GM18951 (cell line): ENCODE measurements at regions not wholly inside any gene's neighbourhood (a gene's known extent, or its start where the extent isn't known, plus 50 kb on each side); places are given as distances from the start of the nearest gene placed in this dataset.

Experiments
- POLR2A ChIP-seq: IDR thresholded peaks from 4 replicates; pipeline ENCODE4 v1.6.1; 2011; ENCODE audit warnings: mild to moderate bottlenecking; ENCODE audit not compliant: insufficient read length, insufficient read depth; ENCODE audit errors: extremely low read depth
- in situ Hi-C: fragments of 300-500 bp; cut with MboI; formaldehyde crosslinking; loops from one replicate; pipeline ENCODE4 v1.12.0; 2022; ENCODE audit warnings: low sequenced_read_pairs, mixed read lengths, inconsistent platforms; ENCODE audit not compliant: unreplicated experiment

DNA sequence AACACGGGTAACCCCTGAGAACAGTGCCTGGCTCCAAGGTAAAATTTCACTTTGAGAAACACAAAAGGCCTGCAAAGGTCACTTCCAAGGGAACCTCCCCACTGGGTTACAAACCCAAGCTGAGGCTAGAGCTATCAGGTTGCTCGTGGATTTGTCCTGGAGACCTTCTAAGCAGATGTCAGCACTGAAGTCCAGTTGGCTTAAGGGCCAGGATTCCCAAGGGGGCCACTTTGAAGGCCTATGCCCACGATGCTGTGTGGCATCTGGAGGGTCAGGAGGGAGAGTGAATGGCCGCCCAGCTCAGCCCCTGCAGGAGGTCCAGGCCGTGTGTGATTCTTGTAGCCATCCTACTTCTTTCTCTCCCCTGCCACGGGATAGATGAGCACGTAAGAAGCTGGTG is 100.2 kb upstream of the FSTL4 start:
- no peak for TF ChIP-seq POLR2A
- in situ Hi-C loops = no loop called here

DNA sequence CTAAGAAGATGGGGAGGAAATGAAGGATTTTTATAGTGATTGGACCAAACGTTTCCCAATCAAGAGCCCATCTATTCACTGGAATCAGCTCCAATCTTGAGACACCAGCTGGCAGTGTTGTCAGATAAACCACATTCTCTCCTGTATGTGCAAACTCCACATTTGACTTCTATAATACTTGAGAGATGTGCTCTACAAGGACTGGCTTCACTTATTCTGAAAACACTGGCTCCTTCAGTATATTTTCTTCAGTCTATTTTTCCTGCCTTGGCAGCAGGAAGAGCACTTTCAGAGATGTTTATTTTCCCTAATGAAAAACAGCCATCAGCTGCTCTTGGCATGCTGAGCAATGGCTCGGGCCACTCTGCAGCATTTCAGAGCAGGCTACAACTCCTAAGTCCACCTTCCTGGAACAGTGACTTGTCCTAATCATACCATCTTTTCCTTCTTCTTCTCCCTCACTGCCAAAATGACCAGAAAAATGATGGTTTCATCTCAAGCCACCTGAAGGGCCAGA is 96.9 kb upstream of the FSTL4 start:
- TF ChIP-seq POLR2A = no peak
- in situ Hi-C loops = no loop called here

DNA sequence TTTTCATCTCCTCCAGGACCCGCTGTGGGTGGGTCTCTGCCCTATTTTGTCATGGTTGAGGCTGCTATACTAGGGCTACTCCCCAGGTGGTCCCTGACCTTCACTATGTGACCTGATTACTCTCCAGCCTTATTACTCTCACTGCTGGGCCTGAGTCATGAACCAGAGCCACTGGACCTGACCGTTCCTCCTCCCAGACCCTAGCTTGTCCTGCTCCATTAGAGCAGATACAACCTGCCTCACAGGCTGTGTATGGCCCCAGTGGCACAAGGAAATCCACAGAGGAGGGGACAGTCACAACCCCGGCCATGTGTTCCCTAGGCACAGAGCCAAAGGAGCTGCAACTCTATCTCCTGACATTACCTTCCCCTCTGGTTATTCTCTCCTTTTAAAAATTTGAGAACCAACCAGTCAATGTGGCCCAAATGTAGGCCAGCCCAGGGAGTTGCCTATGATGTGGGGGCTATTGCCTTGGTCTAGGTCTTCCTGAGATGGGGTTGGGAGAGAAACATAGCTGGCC is 96.0 kb upstream of the FSTL4 start:
- in situ Hi-C loops = no loop called here
- no peak for TF ChIP-seq POLR2A

DNA sequence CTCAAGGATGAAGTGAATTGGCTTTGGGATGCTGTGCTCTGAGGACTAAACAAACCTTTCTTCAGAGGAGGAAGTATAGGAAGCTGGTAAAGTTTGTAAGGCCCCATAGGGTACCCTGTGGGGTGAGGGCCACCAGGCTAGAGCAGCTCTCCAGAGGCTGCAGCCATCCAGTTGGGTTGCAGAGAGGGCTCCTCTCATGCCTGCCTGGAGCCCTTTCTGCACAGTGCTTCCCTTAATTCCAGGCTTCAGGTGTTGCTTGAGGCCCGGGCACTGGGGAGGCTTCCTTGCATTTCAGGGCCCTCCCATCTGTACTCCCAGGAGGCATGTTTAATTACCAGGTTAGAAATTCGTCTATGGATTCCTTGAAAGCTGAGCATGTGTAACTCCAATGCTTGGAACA is 95.3 kb upstream of the FSTL4 start:
- in situ Hi-C loops = no loop called here

DNA sequence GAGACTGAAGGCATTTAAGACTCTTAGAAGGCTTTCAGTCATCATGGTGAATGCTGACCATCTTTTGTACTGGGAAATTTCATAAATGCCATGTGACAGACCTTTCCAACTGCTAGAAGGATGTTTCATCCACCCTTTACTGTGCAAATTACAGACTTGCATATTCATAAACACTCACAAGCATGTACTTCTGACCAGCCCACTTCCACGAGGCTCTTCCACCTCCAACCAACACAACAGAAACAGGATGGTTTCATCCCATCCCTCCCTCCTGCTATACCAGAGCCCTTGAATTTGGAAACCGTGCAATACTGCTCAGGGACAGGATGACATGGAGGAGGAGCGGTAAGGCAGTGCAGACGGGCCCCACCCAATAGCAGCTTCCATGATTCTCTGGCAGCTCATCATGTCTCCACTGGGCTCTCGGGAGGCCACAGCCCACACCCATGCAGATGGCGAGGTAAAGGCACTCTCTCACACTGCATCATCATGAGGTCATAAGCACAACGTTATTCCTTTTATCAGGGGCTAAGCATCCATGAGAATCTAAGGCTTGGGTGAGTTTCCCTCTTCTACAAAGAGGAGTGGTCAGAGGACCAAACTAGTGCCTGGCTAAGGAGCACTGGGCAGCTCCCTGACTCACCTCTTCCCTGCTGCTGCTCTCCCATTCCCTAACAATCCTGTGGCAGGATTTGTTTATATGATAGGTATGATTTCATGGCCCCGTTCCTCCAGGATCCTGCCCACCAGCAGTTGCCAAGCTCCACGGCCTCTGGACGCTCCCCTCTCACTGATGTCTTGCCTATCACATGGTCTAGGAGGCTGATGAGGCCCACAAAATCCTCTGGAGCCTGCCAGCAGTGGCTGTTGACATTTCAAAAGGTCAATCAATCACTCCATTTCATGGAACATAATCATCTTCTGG is 94.4 kb upstream of the FSTL4 start:
- in situ Hi-C loops = no loop called here
- TF ChIP-seq POLR2A = no peak

More for the DNA sequence above, 95.3 kb upstream of the FSTL4 start:
- no peak for TF ChIP-seq POLR2A

DNA sequence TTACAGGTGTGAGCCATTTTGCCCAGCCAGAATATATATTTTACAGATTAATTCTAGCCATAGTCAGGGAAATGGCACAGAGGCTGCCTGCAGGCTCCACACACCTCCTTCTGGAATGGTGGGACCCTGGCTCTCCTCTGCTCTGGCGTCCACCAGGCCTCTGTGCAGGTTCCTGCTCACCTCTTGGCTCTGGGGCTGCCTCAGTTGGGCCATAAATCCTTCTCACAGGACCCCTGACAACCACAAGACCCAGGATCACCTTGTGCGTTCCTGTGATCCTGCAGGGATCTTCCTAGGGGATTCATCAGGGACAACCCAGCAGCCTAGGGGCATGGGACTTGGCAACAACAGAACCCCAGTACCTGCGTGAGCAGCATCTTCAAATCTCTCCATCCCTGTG is 93.0 kb upstream of the FSTL4 start:
- in situ Hi-C loops = no loop called here

DNA sequence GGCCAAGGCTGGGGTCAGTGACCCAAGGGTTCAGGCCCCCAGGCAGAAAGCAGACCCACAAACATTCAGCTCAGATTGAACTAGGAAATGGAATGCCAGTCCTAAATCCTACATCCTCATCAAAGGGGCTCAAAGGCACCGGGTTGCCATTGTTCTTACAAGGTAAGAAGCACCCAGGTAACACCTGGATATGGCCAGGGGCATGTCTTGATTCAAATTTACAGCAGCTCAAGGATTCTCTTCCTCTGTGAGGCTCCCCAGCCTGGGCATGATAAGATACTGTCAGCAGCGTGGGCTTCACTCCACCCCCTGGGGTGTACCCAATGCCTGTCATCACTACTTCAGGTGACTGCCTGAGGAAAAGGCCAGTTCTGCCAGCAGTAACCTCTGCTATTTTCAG is 92.1 kb upstream of the FSTL4 start:
- TF ChIP-seq POLR2A = no peak
- in situ Hi-C loops = no loop called here

More for the DNA sequence above, 93.0 kb upstream of the FSTL4 start:
- no peak for TF ChIP-seq POLR2A

DNA sequence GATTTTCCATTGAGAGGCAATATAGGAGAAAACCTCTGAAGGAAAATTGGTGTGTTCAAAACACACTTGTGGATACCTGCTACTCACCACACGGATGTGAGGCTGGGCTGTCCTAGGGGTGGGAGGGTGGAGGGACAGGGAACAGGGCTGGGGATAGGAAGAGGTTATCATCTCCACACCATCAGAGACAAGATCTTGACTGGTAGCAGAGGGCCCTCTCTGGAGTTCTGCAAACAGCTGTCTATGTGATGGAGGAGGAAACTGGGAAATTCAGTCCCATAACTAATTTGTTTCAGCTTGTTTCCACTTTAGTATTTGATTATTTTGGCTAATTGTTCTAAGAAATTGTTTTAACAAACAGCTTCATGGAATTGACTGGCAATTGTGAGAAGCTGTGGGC is 91.6 kb upstream of the FSTL4 start:
- TF ChIP-seq POLR2A = no peak
- in situ Hi-C loops = no loop called here

DNA sequence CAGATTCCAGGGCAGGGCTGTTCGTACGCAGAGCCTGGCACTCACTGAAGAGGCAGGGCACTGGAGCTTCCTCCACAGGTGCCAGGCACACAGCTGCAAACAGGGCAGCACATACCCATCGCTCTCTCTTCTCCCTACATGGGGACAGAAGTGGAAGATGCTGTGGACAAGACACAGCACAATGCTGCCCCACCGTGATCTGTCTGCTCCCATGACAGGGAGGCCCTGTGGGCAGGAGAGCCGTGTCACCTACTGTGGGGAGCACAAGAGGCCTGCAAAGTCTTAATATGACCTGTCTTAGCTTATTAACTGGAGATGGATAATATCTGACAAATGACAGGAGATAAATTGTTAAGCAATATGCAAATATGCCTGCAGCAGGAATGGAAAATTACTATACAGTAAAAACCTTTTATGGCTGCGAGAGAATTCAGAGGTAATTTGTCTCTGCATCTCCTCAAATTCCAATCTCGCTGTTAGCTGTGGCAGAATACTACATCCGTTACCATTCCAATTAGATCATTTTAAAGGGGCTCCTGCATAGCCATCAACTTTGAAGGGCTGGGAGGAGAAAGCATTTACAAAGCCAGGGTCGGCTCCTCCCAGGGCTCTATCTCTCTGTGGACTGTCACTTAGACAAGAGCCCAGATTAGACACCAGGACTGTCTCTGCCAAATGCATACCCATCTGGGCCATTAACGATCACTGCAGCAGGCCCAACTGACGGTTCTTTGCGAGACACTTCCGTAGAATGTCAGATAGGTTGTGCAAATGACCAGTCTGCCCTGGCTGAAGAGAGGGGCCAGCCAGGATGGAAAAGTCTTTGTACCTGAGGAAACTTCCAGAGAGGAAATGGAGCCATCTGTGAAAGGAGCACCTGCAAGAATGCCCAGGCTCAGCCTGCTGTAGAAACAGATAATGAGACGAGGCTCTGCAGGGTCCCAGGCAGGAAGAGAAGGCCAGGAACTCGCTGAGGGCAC is 90.7 kb upstream of the FSTL4 start:
- in situ Hi-C loops = no loop called here
- TF ChIP-seq POLR2A = no peak

DNA sequence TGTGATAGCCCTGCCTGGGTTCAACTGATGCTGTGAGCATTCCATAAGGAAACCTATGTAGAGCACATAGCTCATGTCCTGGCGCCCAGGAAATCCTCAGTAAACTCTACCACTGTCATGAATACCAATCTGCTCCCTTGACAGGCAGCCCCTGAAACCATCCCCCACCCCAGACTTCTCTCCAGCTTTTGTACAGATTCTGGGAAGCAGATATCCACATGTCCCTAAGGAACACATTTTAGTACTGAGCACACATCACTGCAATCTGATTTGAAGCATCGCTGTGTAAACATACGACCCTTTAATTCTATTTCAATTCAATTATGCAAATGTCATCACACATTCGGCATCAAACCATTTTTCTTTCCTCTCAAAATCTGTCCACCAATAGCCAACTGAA is 89.5 kb upstream of the FSTL4 start:
- TF ChIP-seq POLR2A = no peak
- in situ Hi-C loops = no loop called here

DNA sequence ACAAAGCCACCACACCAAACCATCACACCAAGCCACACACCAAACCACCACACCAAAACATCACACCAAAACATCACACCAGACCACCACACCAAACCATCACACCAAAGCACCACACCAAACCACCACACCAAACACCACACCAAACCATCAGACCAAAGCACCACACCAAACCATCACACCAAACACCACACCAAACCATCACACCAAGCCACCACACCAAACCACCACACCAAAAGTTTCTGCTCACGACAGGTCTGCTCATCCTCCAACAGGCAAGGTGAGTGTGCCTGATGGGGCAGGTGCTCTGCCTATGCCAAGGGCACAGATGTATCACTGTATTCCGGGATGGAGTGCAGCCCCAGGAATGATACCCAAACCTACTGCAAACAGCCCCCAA is 87.9 kb upstream of the FSTL4 start:
- in situ Hi-C loops = no loop called here
- TF ChIP-seq POLR2A = no peak

DNA sequence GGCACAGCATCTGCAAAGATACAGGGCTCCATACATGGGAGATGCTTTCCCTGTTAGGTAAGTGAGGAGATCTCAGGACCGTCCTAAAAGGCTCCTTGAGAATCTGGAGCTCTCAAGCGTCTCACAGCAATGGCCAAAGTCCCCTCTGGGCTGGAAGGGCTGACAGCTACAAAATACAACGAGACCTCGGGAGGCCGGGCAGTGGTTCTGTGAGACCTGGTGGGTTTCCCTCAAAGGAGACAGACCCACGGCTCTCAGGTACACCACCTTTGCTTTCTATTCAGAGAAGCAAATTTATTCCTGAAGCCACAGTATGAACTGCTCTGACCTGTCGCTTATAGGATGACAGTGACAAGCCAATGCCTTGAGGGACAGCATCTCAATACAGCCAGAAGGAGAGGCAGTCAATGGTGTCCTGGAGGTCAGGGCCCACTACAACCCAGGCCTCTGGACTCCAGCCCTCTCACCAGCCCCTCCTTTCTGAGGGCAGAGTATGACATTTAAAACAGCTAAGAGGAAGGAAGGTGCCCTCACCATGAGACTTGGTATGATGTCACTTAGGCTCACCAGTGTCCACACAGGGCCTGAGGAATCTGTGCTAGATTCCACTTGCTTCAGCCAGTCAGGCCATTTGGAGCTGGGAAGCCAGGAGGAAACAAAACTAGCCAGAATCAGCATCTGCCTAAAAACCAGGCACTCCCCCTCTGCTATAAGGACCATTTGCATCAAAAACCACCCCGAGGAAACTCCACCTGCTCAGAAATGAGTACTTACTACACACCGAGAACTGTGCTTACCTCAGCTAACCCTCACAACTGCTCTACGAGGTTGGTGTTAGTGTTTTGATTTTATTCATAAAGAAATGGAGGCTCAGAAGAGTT is 86.5 kb upstream of the FSTL4 start:
- in situ Hi-C loops = no loop called here
- no peak for TF ChIP-seq POLR2A
